H9 (cell line): ENCODE measurements at regions not wholly inside any gene's neighbourhood (a gene's known extent, or its start where the extent isn't known, plus 50 kb on each side); places are given as distances from the start of the nearest gene placed in this dataset.

Experiments
- DNase-seq: peaks from one replicate; pipeline ENCODE4 v3.0.0-alpha.2; 2017
- H2AFZ ChIP-seq: one replicate; pipeline ENCODE4 v1.6.1; 2013; ENCODE audit warnings: mild to moderate bottlenecking, low read length, control low read depth, moderate library complexity
- H2AK5ac ChIP-seq: 2 replicates; pipeline ENCODE4 v1.6.1; 2013; ENCODE audit warnings: low read length, control low read depth, mixed read lengths; ENCODE audit not compliant: insufficient read length
- H2BK120ac ChIP-seq: one replicate; pipeline ENCODE4 v1.6.1; 2013; ENCODE audit warnings: low read depth, mild to moderate bottlenecking, low read length, control low read depth, inconsistent platforms; ENCODE audit not compliant: poor library complexity, severe bottlenecking
- H2BK12ac ChIP-seq: 2 replicates; pipeline ENCODE4 v1.6.1; 2013; ENCODE audit warnings: low read length, control low read depth, mixed read lengths, low read depth; ENCODE audit not compliant: insufficient read length
- H2BK15ac ChIP-seq: 2 replicates; pipeline ENCODE4 v1.6.1; 2013; ENCODE audit warnings: low read depth, low read length, control low read depth
- H2BK20ac ChIP-seq: one replicate; pipeline ENCODE4 v1.6.1; 2013; ENCODE audit warnings: low read depth, mild to moderate bottlenecking, low read length, control low read depth, inconsistent platforms; ENCODE audit not compliant: poor library complexity, severe bottlenecking
- H2BK5ac ChIP-seq: 2 replicates; pipeline ENCODE4 v1.6.1; 2013; ENCODE audit warnings: low read length, control low read depth, mixed read lengths; ENCODE audit not compliant: insufficient read length
- H3K14ac ChIP-seq: 2 replicates; pipeline ENCODE4 v1.6.1; 2013; ENCODE audit warnings: low read length, control low read depth; ENCODE audit not compliant: insufficient read depth
- H3K18ac ChIP-seq: 2 replicates; pipeline ENCODE4 v1.6.1; 2013; ENCODE audit warnings: low read depth, mild to moderate bottlenecking, mixed read lengths, low read length, control low read depth; ENCODE audit not compliant: insufficient read length
- H3K23ac ChIP-seq: 2 replicates; pipeline ENCODE4 v1.6.1; 2013; ENCODE audit warnings: low read length, control low read depth, mixed read lengths, low read depth; ENCODE audit not compliant: insufficient read length
- H3K23me2 ChIP-seq: 2 replicates; pipeline ENCODE4 v1.6.1; 2013; ENCODE audit warnings: low read depth, mild to moderate bottlenecking, mixed read lengths, low read length, control low read depth; ENCODE audit not compliant: insufficient read length, poor library complexity, severe bottlenecking
- H3K27ac ChIP-seq: 2 replicates; pipeline ENCODE4 v1.5.1; 2013; ENCODE audit warnings: low read length, control low read depth, mixed read lengths, low read depth; ENCODE audit not compliant: insufficient read length
- H3K27me3 ChIP-seq: 2 replicates; pipeline ENCODE4 v1.6.1; 2013; ENCODE audit warnings: low read length, control low read depth, inconsistent platforms; ENCODE audit not compliant: insufficient read depth
- H3K4ac ChIP-seq: 2 replicates; pipeline ENCODE4 v1.6.1; 2013; ENCODE audit warnings: low read depth, mild to moderate bottlenecking, control low read depth, inconsistent platforms, low read length, moderate library complexity
- H3K4me1 ChIP-seq: 2 replicates; pipeline ENCODE4 v1.6.1; 2013; ENCODE audit warnings: low read length, control low read depth, inconsistent platforms; ENCODE audit not compliant: insufficient read depth
- H3K4me2 ChIP-seq: 2 replicates; pipeline ENCODE4 v1.6.1; 2013; ENCODE audit warnings: low read length, control low read depth, mixed read lengths; ENCODE audit not compliant: insufficient read length, insufficient read depth
- H3K56ac ChIP-seq: 2 replicates; pipeline ENCODE4 v1.6.1; 2013; ENCODE audit warnings: low read depth, mild to moderate bottlenecking, mixed read lengths, low read length, control low read depth; ENCODE audit not compliant: insufficient read length
- H3K79me1 ChIP-seq: 2 replicates; pipeline ENCODE4 v1.6.1; 2013; ENCODE audit warnings: low read depth, mild to moderate bottlenecking, moderate library complexity, low read length, control low read depth, inconsistent platforms; ENCODE audit not compliant: insufficient read depth, poor library complexity, severe bottlenecking
- H3K79me2 ChIP-seq: 2 replicates; pipeline ENCODE4 v1.6.1; 2013; ENCODE audit warnings: low read length, control low read depth, inconsistent platforms; ENCODE audit not compliant: insufficient read depth
- H3K9ac ChIP-seq: 2 replicates; pipeline ENCODE4 v1.6.1; 2013; ENCODE audit warnings: low read length, control low read depth, mixed read lengths; ENCODE audit not compliant: insufficient read length; ENCODE audit errors: extremely low read depth
- H3K9me3 ChIP-seq: one replicate; pipeline ENCODE4 v1.6.1; 2013; ENCODE audit warnings: low read depth, low read length, inconsistent platforms; ENCODE audit not compliant: control insufficient read depth
- H3T11ph ChIP-seq: one replicate; pipeline ENCODE4 v1.6.1; 2013; ENCODE audit warnings: mild to moderate bottlenecking, low read length, control low read depth, inconsistent platforms
- H4K20me1 ChIP-seq: one replicate; pipeline ENCODE4 v1.6.1; 2013; ENCODE audit not compliant: control insufficient read depth, insufficient read length, insufficient read depth
- H4K5ac ChIP-seq: 2 replicates; pipeline ENCODE4 v1.6.1; 2013; ENCODE audit warnings: low read depth, mild to moderate bottlenecking, mixed read lengths, low read length, control low read depth; ENCODE audit not compliant: insufficient read length
- H4K8ac ChIP-seq: replicated peaks from 2 replicates; pipeline ENCODE4 v1.6.1; 2013; ENCODE audit warnings: low read length, control low read depth, mixed read lengths, low read depth; ENCODE audit not compliant: insufficient read length
- H4K91ac ChIP-seq: 2 replicates; pipeline ENCODE4 v1.6.1; 2013; ENCODE audit warnings: low read depth, mild to moderate bottlenecking, moderate library complexity, mixed read lengths, low read length, control low read depth; ENCODE audit not compliant: insufficient read length
- H3K27ac Mint-ChIP-seq, 3 experiments: 2 replicates in 2 of 3; 3 replicates in 1 of 3; pipeline ENCODE4 v1.8.0; 2020 to 2021; ENCODE audit warnings: mixed read lengths in 3 of 3, mild to moderate bottlenecking in 1 of 3, moderate library complexity in 1 of 3
- H3K27me3 Mint-ChIP-seq: 2 replicates; pipeline ENCODE4 v1.8.0; 2021; ENCODE audit warnings: low read depth, mild to moderate bottlenecking, moderate library complexity, mixed read lengths
- H3K36me3 Mint-ChIP-seq, 3 experiments: 2 replicates in 2 of 3; 3 replicates in 1 of 3; pipeline ENCODE4 v1.8.0; 2020 to 2021; ENCODE audit warnings: low read depth in 3 of 3, mixed read lengths in 3 of 3; ENCODE audit not compliant: insufficient read depth in 1 of 3
- H3K4me1 Mint-ChIP-seq, 2 experiments: 2 replicates each; pipeline ENCODE4 v1.8.0; 2020; ENCODE audit warnings: mixed read lengths in 2 of 2
- H3K4me3 Mint-ChIP-seq, 2 experiments: 2 replicates in 1 of 2; 3 replicates in 1 of 2; pipeline ENCODE4 v1.8.0; 2020 to 2021; ENCODE audit warnings: mild to moderate bottlenecking in 2 of 2, mixed read lengths in 2 of 2, moderate library complexity in 1 of 2
- H3K9me3 Mint-ChIP-seq, 2 experiments: 2 replicates in 1 of 2; 3 replicates in 1 of 2; pipeline ENCODE4 v1.8.0; 2020; ENCODE audit warnings: mild to moderate bottlenecking in 2 of 2, mixed read lengths in 2 of 2, moderate library complexity in 1 of 2
- WGBS: extraction: QIAGEN DNeasy Blood & Tissue Kit; methylation state at CpG from one replicate; pipeline ENCODE4 v1.1.7; 2013; ENCODE audit warnings: missing lambda C conversion rate, low lambda C conversion rate, mixed read lengths; ENCODE audit not compliant: insufficient read length; ENCODE audit errors: extremely low coverage; 5-methylcytosine and 5-hydroxymethylcytosine counted together
- TF ChIP-seq, protein P1 (sequence below): fragments of 200-600 bp; sonication (generic); conservative IDR thresholded peaks from 3 replicates; pipeline ENCODE4 v1.8.0; 2021; ENCODE audit warnings: antibody characterized with exemption, mild to moderate bottlenecking

GRCh38 chr3:106305127-106305526 is 436.3 kb upstream of the CBLB start:
- Histone ChIP-seq H3T11ph (no peak overlapping the region), H3K79me1 (no peaks in the 10 kb centered on the region), H3K14ac (no peak overlapping the region; the same call in 1 of the 2 replicates), H4K91ac (no peak overlapping the region), H2BK15ac (no peak overlapping the region), H3K79me2 (no peaks in the 10 kb centered on the region), H4K20me1 (no peaks in the 10 kb centered on the region), H3K4me2 (no peak overlapping the region), H2BK120ac (no peak overlapping the region), H3K56ac (no peak overlapping the region), H3K23ac (no peak overlapping the region), H3K9ac (no peak overlapping the region), H4K8ac (no peak overlapping the region), H2AFZ (no peak overlapping the region), H3K4me1 (no peaks in the 10 kb centered on the region; the same call in 1 of the 2 replicates), H3K23me2 (no peaks in the 10 kb centered on the region), H2BK12ac (no peak overlapping the region), H2AK5ac (no peak overlapping the region), H3K4ac (no peak overlapping the region), H4K5ac (no peak overlapping the region), H2BK5ac (no peak overlapping the region), H3K18ac (no peak overlapping the region), H3K9me3 (no peaks in the 10 kb centered on the region), H3K27ac (no peak overlapping the region), H2BK20ac (no peak overlapping the region), H3K27me3 (no peaks in the 10 kb centered on the region)
- WGBS = no CpG with 5 or more reads among the region's 2 CpGs
- H3K36me3 Mint-ChIP-seq = peaks cover 0 to 8% (median 5%) of the 10 kb centered on the region in 3 experiments; a peak in 3 of 7 replicates
- H3K27ac Mint-ChIP-seq = no peak overlapping the region
- peaks cover 0 to 2% of the 10 kb centered on the region in 2 experiments; a peak in 3 of 5 replicates for H3K9me3 Mint-ChIP-seq
- no peak for DNase-seq
- TF ChIP-seq, protein P1, sequence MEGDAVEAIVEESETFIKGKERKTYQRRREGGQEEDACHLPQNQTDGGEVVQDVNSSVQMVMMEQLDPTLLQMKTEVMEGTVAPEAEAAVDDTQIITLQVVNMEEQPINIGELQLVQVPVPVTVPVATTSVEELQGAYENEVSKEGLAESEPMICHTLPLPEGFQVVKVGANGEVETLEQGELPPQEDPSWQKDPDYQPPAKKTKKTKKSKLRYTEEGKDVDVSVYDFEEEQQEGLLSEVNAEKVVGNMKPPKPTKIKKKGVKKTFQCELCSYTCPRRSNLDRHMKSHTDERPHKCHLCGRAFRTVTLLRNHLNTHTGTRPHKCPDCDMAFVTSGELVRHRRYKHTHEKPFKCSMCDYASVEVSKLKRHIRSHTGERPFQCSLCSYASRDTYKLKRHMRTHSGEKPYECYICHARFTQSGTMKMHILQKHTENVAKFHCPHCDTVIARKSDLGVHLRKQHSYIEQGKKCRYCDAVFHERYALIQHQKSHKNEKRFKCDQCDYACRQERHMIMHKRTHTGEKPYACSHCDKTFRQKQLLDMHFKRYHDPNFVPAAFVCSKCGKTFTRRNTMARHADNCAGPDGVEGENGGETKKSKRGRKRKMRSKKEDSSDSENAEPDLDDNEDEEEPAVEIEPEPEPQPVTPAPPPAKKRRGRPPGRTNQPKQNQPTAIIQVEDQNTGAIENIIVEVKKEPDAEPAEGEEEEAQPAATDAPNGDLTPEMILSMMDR = no peak
- no peak overlapping the region for H3K4me3 Mint-ChIP-seq
- no peaks in the 10 kb centered on the region for H3K27me3 Mint-ChIP-seq
- H3K4me1 Mint-ChIP-seq = peaks cover 33 to 36% of the 10 kb centered on the region in 2 experiments
